ENCODE measurements at regions not wholly inside any gene's neighbourhood (a gene's known extent, or its start where the extent isn't known, plus 50 kb on each side); places are given as distances from the start of the nearest gene placed in this dataset.
"Not testable (repeated sequence)": the region's sequence is repeated elsewhere in the genome, so short reads cannot be mapped to it uniquely, and the experiment has no call there.

- not testable (repeated sequence) for TF ChIP-seq CTCF (IDR thresholded peaks at IDR 0.05; ENCODE audit: insufficient read depth, low read length); POLR2AphosphoS5 (IDR thresholded peaks at IDR 0.05; ENCODE audit: low read depth); REST (IDR thresholded peaks at IDR 0.05; ENCODE audit: insufficient replicate concordance, low read depth); SPI1 (IDR thresholded peaks at IDR 0.05; ENCODE audit: borderline replicate concordance, low read depth); GABPA (IDR thresholded peaks at IDR 0.05; ENCODE audit: low read depth)
Measured at GRCh38 chr6:112955743-112956142, 608.6 kb downstream of the RFPL4B start.
